Karpas-422 (cell line): ENCODE measurements at regions not wholly inside any gene's neighbourhood (a gene's known extent, or its start where the extent isn't known, plus 50 kb on each side); places are given as distances from the start of the nearest gene placed in this dataset.

ENCODE experiments used
- DNase-seq: peaks from one replicate; pipeline ENCODE4 v3.0.0-alpha.2; 2015
- H2AFZ ChIP-seq: fragments of 200-600 bp; sonication (generic); 2 replicates; pipeline ENCODE4 v1.6.1; 2014; ENCODE audit warnings: antibody characterized with exemption, low read length, mixed read lengths
- H3K27ac ChIP-seq: fragments of 200-600 bp; sonication (generic); 2 replicates; pipeline ENCODE4 v1.5.1; 2014; ENCODE audit warnings: mild to moderate bottlenecking, low read length, moderate library complexity
- H3K27me3 ChIP-seq: fragments of 200-600 bp; sonication (generic); 2 replicates; pipeline ENCODE4 v1.6.1; 2014; ENCODE audit warnings: low read length, mixed read lengths
- H3K36me3 ChIP-seq: fragments of 200-600 bp; sonication (generic); 2 replicates; pipeline ENCODE4 v1.6.1; 2014; ENCODE audit warnings: low read length, mixed read lengths; ENCODE audit not compliant: insufficient read depth
- H3K4me1 ChIP-seq: fragments of 200-600 bp; sonication (generic); 2 replicates; pipeline ENCODE4 v1.6.1; 2014; ENCODE audit warnings: mild to moderate bottlenecking, low read length, mixed read lengths
- H3K4me2 ChIP-seq: fragments of 200-600 bp; sonication (generic); 2 replicates; pipeline ENCODE4 v1.6.1; 2014; ENCODE audit warnings: low read length, low read depth, mild to moderate bottlenecking; ENCODE audit not compliant: poor library complexity, severe bottlenecking
- H3K4me3 ChIP-seq: fragments of 200-600 bp; sonication (generic); 2 replicates; pipeline ENCODE4 v1.5.1; 2014; ENCODE audit warnings: mild to moderate bottlenecking, antibody characterized with exemption, low read length, mixed read lengths
- H3K79me2 ChIP-seq: fragments of 200-600 bp; sonication (generic); 2 replicates; pipeline ENCODE4 v1.6.1; 2014; ENCODE audit warnings: mild to moderate bottlenecking, low read length, mixed read lengths
- H3K9ac ChIP-seq: fragments of 200-600 bp; sonication (generic); 2 replicates; pipeline ENCODE4 v1.6.0; 2014; ENCODE audit warnings: low read length
- H3K9me2 ChIP-seq: fragments of 200-600 bp; sonication (generic), shearing (Covaris generic); replicated peaks from 2 replicates; pipeline ENCODE4 v1.6.0; 2014; ENCODE audit warnings: mild to moderate bottlenecking, low read length, moderate library complexity; ENCODE audit not compliant: insufficient read depth
- H3K9me3 ChIP-seq: fragments of 300-700, 200-600 bp; sonication (generic); 2 replicates; pipeline ENCODE4 v1.6.1; 2014; ENCODE audit warnings: low read length, mixed read lengths
- H4K20me1 ChIP-seq: fragments of 200-600 bp; sonication (generic); 2 replicates; pipeline ENCODE4 v1.6.1; 2014; ENCODE audit warnings: mild to moderate bottlenecking, antibody characterized with exemption, low read length, low read depth; ENCODE audit not compliant: insufficient read depth

DNA sequence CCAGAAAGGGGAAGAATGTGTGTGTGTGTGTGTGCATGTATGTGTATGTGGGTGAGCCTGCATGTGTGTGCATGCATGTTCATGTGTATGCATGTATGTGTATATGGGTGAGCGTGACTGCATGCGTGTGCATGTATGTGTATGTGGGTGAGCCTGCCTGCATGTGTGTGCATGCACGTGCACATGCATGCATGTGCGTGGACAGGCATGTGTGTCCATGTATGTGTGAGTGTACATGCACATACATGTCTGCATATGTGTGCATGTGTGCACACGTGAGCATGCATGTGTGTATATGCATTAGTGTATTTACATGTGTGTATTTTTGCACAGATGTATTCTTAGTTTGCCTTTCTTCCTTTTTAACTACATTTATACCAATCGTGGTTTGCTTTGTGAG, 601.5 kb downstream of the QKI start:
- no peaks in the 10 kb centered on the region for H3K79me2 ChIP-seq
- H2AFZ ChIP-seq = no peak overlapping the region
- H3K9me3 ChIP-seq = peaks cover 29% of the 10 kb centered on the region
- no peak overlapping the region for H3K4me3 ChIP-seq
- H3K9me2 ChIP-seq = no peaks in the 10 kb centered on the region
- no peaks in the 10 kb centered on the region for H4K20me1 ChIP-seq
- no peak overlapping the region for H3K4me2 ChIP-seq
- no peaks in the 10 kb centered on the region for H3K4me1 ChIP-seq
- H3K36me3 ChIP-seq = no peaks in the 10 kb centered on the region
- no peak for DNase-seq
- H3K9ac ChIP-seq = no peak overlapping the region
- no peaks in the 10 kb centered on the region for H3K27me3 ChIP-seq
- no peak overlapping the region for H3K27ac ChIP-seq

DNA sequence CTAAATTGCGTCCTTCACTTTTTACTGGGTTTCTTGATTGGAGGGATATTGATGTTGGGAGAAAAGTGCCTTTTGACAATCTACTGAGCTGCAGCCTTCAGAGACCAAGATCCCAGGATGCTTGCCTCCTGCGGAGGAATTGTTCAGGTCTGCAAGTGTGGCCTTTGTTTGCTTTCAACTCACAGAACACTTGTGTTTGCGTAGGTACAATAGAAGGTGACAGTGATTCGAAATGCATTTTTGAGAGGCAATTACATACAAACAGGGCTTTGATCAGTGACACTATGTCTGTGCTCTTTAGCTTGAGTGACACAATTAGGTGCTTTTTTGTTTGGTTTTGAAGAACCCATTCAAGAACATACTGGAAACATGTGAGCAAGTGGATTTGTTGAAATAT, 600.6 kb downstream of the QKI start:
- no peak for DNase-seq
- no peak overlapping the region for H3K4me3 ChIP-seq
- H3K27me3 ChIP-seq = no peaks in the 10 kb centered on the region
- no peak overlapping the region for H3K4me2 ChIP-seq
- no peaks in the 10 kb centered on the region for H3K4me1 ChIP-seq
- no peak overlapping the region for H3K27ac ChIP-seq
- peaks cover 22% of the 10 kb centered on the region for H3K9me3 ChIP-seq
- H3K9me2 ChIP-seq = no peaks in the 10 kb centered on the region
- H3K36me3 ChIP-seq = no peaks in the 10 kb centered on the region
- no peak overlapping the region for H3K9ac ChIP-seq
- no peaks in the 10 kb centered on the region for H3K79me2 ChIP-seq
- no peaks in the 10 kb centered on the region for H4K20me1 ChIP-seq
- H2AFZ ChIP-seq = no peak overlapping the region

DNA sequence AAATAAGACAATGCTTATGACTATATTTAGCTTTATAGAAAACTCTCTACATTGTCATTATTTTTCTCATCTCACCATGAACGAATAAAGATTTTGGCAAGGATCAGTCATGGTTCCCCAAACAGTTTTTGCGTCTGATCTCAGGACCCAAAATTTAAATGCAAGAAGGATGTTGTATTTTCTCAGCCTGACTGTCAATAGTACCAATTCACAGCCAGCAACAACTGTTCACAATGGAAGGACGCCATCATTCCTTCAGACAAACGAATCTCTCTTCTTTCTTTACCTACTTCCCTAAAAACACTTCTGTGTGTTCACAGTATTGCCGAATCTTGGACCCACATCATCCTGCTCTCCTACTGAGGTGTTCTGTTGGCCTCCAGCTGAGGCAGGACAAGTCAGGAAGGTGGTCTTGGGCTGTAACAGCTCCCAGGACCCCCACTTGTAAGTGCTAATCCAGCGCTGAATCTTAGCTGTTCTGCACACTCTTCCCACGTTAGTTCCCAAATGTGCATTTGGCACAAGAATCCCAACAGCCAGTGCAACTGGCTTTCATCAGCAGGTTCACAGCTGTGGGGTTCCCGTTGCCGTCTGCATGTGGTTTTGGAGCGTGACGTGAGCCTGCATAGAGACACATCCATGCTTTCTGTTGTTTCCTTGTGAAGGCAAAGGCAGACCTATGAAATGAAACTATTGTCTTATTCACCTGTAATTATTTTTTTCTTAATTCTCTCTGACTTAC, 600.0 kb downstream of the QKI start:
- Histone ChIP-seq H3K4me3 (no peak overlapping the region), H3K9me2 (no peaks in the 10 kb centered on the region), H2AFZ (no peak overlapping the region), H3K27me3 (no peaks in the 10 kb centered on the region), H3K4me1 (no peaks in the 10 kb centered on the region), H3K79me2 (no peaks in the 10 kb centered on the region), H3K27ac (no peak overlapping the region), H3K9me3 (peaks cover 21% of the 10 kb centered on the region), H3K4me2 (no peak overlapping the region), H4K20me1 (no peaks in the 10 kb centered on the region), H3K36me3 (no peaks in the 10 kb centered on the region), H3K9ac (no peak overlapping the region)
- DNase-seq = no peak

DNA sequence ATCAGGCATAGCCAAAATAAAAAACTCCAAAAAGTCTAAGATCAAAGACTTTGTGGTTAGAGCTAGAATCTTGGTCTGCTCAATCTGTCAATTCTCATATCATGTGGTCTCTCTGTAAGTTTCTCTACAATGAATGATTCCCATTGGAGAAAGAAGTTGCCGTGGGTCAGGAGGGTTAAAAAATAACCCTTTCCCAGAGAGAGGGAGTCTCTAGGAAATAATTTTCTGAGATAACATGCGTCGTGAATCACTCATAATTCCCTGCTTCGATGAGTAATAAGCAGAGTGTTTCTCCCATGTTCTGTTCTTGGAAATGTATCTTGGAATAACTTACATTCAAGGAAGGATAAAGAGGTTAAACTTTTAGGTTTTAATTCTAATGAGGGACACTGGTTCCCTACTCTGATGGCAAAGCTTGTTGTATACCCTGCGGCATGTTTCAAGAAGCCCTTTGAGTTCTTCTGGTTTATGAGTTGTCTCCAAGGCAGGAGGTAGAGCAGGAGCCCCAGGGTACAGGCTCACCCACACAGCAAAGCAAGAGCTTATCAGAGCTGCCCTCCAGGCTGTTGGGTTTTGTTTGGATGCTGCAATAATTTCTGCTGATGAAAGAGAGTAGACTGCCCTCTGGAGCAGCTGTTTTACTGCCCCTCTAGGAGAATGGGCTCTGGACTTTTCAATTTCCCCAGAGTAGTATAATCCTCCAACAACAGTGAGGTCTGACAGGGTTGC, 599.1 kb downstream of the QKI start:
- Histone ChIP-seq H3K9me2 (no peaks in the 10 kb centered on the region), H3K4me3 (no peak overlapping the region), H4K20me1 (no peaks in the 10 kb centered on the region), H3K27ac (no peak overlapping the region), H3K4me2 (no peak overlapping the region), H3K36me3 (no peaks in the 10 kb centered on the region), H3K79me2 (no peaks in the 10 kb centered on the region), H3K9ac (no peak overlapping the region), H3K4me1 (no peaks in the 10 kb centered on the region), H3K27me3 (no peaks in the 10 kb centered on the region), H2AFZ (no peak overlapping the region), H3K9me3 (peaks cover 19% of the 10 kb centered on the region)
- DNase-seq = no peak

DNA sequence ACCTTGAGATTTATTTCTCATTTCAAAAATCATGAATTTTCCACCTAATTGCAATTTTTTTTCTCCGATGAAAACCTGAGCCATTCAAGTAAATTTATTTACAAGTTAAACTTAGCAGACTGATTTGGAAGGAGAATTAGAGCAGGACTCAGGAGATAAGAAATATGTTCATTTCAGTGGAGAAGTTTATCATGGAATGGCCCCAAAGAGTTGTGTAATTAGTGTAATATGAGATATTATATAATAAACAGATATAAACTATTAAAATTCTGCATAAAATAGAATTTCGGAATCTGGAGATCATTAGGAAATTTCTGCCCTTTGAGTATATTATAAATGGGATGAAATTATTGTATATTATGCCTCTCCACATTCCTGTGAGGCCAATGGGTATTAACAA, 596.8 kb downstream of the QKI start:
- H3K9me3 ChIP-seq = peaks cover 19% of the 10 kb centered on the region
- no peaks in the 10 kb centered on the region for H3K4me1 ChIP-seq
- no peak overlapping the region for H3K9ac ChIP-seq
- H2AFZ ChIP-seq = no peak overlapping the region
- H4K20me1 ChIP-seq = no peaks in the 10 kb centered on the region
- DNase-seq = no peak
- H3K4me3 ChIP-seq = no peak overlapping the region
- no peak overlapping the region for H3K27ac ChIP-seq
- H3K36me3 ChIP-seq = no peaks in the 10 kb centered on the region
- H3K9me2 ChIP-seq = no peaks in the 10 kb centered on the region
- H3K27me3 ChIP-seq = no peaks in the 10 kb centered on the region
- no peak overlapping the region for H3K4me2 ChIP-seq
- no peaks in the 10 kb centered on the region for H3K79me2 ChIP-seq

DNA sequence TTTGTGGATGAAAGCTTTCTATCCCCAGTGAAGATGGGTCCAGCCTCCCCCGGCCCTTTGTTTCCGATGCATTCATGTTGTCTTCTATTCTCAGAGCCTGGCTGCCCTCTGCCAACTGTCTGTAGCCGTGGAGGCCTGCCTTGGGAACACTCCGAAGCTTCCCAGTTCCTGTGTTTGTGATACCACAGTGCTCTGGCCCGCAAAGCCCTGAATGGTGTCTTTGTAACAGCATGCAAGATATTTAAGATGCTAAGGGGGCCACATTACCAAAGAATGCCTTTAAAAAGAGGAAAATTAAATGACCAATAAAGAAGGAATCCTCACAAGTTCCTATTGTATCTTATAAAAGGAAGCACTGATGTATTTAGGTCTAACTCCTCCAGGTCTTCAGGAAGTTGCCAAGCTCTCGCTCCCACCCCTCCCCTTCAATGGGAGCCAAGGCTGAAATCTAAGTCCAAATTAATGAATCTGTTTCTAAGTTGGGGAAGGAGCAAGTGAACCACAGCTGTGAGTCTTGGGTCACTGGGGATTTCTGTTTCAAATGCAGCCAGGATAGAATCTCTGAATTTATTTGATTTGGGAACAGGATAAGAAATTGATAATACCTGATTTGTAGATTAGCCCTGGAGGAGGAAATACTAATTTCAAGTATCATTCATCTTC, 596.1 kb downstream of the QKI start:
- Histone ChIP-seq H3K27me3 (no peaks in the 10 kb centered on the region), H3K9me2 (no peaks in the 10 kb centered on the region), H2AFZ (no peak overlapping the region), H3K9ac (no peak overlapping the region), H3K9me3 (peaks cover 15% of the 10 kb centered on the region), H3K4me3 (no peak overlapping the region), H3K4me2 (no peak overlapping the region), H3K36me3 (no peaks in the 10 kb centered on the region), H4K20me1 (no peaks in the 10 kb centered on the region), H3K79me2 (no peaks in the 10 kb centered on the region), H3K27ac (no peak overlapping the region), H3K4me1 (no peaks in the 10 kb centered on the region)
- no peak for DNase-seq

DNA sequence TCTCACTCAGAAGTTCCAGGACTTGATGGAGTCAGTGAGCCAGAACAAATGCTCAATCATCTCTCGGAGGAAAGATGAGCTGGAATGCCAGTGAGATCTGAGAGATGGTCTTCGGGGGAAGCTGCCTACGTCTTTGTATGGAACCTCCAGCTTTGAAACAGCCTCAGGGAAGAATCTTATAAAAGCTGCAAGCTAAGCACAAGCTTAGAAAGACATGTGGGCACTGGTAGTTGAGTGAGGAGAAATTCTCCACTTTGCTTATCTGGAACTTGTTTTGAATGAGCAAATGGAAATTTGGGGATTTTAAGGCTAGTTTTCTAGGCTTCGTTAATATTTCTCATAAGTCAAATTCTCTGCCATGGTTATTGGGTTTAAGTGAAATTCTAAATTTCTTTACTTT, 594.4 kb downstream of the QKI start:
- Histone ChIP-seq H3K36me3 (no peaks in the 10 kb centered on the region), H3K4me2 (no peak overlapping the region), H3K4me1 (no peaks in the 10 kb centered on the region), H2AFZ (no peak overlapping the region), H3K9me3 (peaks cover 14% of the 10 kb centered on the region), H3K27me3 (no peaks in the 10 kb centered on the region), H3K79me2 (no peaks in the 10 kb centered on the region), H4K20me1 (no peaks in the 10 kb centered on the region), H3K9ac (no peak overlapping the region), H3K9me2 (no peaks in the 10 kb centered on the region), H3K4me3 (no peak overlapping the region), H3K27ac (no peak overlapping the region)
- DNase-seq = no peak

DNA sequence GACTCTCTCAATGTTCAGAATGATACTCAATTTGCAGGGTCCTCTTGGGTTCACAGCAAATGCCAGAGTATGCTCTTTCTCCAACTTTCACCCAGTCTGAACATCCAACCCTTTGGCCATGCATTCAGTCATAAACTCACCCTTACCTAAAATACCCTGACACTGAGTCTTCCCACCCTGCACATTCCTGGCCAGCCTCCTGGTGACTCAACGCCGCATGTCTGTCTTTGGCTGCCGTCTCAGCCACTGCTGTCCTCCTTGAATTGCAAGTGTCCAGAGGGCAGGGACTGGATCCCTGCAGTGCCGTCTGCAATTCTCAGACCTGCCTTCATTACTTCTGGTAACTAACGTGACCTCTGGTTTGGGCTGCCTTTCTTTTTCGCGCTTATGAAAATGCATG, 593.4 kb downstream of the QKI start:
- Histone ChIP-seq H3K9me3 (peaks cover 16% of the 10 kb centered on the region), H3K9ac (no peak overlapping the region), H3K27me3 (no peaks in the 10 kb centered on the region), H4K20me1 (no peaks in the 10 kb centered on the region), H3K4me2 (no peak overlapping the region), H3K79me2 (no peaks in the 10 kb centered on the region), H2AFZ (no peak overlapping the region), H3K9me2 (no peaks in the 10 kb centered on the region), H3K4me1 (no peaks in the 10 kb centered on the region), H3K27ac (no peak overlapping the region), H3K36me3 (no peaks in the 10 kb centered on the region), H3K4me3 (no peak overlapping the region)
- no peak for DNase-seq
